HG02642 (cell line): ENCODE measurements at regions not wholly inside any gene's neighbourhood (a gene's known extent, or its start where the extent isn't known, plus 50 kb on each side); places are given as distances from the start of the nearest gene placed in this dataset.
"Not testable (repeated sequence)": the region's sequence is repeated elsewhere in the genome, so short reads cannot be mapped to it uniquely, and the experiment has no call there.

Source experiments
- ATAC-seq: cut with Tn5 transposase; IDR thresholded peaks from one replicate; pipeline ENCODE4 v1.9.1; 2021; ENCODE audit warnings: mild to moderate bottlenecking; ENCODE audit not compliant: unreplicated experiment, poor library complexity

GRCh38 chr16:65767125-65767524, 599.4 kb upstream of the CDH5 start:
- no peak for ATAC-seq

GRCh38 chr16:65763640-65764305, 602.7 kb upstream of the CDH5 start:
- no peak for ATAC-seq

GRCh38 chr16:65760874-65761273, 605.6 kb upstream of the CDH5 start:
- ATAC-seq = no peak

DNA sequence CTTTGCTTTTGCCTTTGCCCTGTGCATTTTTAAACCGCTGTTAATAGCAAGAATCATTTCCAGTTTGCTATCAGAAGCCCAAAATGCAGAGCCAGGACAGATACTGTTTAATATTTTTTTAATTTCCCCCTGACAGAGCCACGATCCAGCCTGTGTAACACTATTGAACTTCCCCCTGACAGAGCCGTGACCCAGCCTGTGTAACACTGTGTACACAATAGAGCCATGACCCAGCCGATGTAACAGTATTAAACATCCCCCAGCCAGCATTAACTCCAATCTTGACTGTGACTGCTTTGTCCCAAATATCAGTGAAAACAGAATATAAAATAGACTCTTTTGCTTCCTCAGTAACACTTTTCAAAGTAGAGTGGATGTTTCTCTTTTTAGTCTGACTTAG, 607.9 kb upstream of the CDH5 start:
- no peak for ATAC-seq

- no peak for ATAC-seq
These were observed 609.4 kb upstream of the CDH5 start for GRCh38 chr16:65757064-65757463.

DNA sequence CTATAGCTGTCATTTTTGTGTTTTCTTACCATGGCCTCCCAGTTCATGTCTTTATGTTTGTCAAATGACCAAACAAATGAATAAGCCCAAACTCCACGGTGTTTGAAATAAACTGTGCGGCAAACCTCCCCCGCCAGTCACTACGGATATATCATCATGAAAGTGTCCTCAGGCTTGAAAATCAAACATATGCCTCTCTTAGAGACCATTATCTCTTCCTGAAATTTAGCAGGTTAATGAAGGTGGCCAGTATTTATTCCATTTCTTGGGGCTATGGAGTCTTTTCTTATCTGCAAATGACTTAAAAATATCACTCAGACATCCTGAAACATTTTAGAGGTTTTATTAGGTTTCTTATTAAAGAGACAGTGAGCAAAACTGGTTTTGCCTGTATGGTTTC, 610.3 kb upstream of the CDH5 start:
- ATAC-seq = no peak

- ATAC-seq = no peak
These were observed 611.4 kb upstream of the CDH5 start for GRCh38 chr16:65754820-65755691.

DNA sequence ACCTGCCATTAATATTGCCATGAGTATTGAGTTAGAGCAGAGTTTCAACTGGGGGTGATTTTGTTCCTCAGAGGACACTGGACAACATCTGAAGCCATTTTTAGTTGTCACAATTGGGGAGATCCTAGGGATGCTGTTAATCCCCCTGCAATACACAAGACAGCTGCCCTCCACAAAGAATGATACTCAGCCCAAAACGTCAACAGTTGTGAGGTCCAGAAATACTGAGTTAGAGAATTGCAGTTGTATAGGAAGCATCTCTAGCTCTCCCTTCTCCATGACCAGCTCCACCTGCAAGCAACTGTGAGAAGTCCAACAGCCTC, 614.0 kb upstream of the CDH5 start:
- no peak for ATAC-seq

DNA sequence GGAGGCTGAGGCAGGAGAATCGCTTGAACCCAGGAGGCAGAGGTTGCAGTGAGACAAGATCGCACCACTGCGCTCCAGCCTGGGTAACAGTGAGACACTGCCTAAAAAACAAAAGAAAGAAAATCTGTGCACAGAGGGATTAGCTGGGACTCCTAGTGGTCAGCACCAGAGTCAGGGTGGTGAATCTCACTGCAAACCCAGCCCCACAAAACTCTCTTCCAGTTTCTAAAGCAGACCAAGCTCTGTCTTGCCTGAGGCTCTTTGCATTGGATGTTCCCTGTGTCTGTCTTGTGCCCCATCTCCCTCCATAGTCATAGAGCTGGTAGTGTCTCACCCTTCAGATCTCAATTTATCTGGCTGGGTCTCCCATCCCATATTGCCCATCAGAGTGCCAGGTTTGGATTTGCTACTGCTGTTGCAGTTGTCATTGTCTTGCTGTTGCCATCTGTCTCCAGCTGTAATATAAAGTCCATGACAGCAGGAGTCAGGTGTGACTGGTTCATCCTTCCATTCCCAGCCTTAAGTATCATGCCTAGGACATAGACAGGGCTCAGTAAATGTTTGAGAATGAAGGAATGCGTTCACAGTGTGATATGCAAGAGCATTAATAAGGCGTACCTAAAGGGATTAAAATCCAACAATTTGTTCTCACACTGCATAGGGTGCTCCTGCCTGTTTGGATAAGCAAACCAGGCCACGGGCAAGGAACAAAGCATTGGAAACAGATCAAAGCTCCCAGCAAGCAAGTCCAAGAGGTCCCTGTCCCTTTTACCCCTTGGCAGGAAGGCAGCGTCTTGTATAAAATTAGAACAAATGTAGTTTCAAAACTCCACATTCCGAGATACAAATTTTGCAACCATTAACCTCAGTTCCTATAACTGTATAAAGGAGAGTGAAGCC, 614.6 kb upstream of the CDH5 start:
- no peak for ATAC-seq

- no peak for ATAC-seq
These were observed 617.0 kb upstream of the CDH5 start for GRCh38 chr16:65749506-65749905.

GRCh38 chr16:65746941-65747340, 619.5 kb upstream of the CDH5 start:
- ATAC-seq = no peak

- ATAC-seq = no peak
These were observed 621.2 kb upstream of the CDH5 start for GRCh38 chr16:65745201-65745708.

- ATAC-seq = no peak
These were observed 622.1 kb upstream of the CDH5 start for GRCh38 chr16:65744401-65744800.

- no peak for ATAC-seq
These were observed 621.7 kb upstream of the CDH11 start for GRCh38 chr16:65743558-65743957.

DNA sequence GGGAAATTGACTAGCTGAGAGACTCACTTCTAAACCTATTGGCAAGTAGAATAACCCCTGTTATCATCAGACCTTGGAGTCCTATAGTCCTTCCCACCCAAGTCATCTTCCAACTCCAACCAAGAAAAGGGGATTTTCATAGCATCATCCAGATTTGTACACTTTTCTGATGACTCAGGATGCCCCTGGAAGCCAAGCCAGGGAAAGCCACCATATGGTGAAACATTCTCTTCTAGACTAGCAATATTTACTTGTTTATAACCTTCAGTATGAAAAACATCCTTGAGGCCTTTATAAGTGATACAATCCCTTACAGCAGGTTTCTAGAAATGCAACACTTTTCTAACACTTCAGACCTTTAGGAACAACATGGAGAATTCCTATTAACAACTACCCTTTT, 618.8 kb upstream of the CDH11 start:
- no peak for ATAC-seq

GRCh38 chr16:65739518-65739917, 617.7 kb upstream of the CDH11 start:
- no peak for ATAC-seq

DNA sequence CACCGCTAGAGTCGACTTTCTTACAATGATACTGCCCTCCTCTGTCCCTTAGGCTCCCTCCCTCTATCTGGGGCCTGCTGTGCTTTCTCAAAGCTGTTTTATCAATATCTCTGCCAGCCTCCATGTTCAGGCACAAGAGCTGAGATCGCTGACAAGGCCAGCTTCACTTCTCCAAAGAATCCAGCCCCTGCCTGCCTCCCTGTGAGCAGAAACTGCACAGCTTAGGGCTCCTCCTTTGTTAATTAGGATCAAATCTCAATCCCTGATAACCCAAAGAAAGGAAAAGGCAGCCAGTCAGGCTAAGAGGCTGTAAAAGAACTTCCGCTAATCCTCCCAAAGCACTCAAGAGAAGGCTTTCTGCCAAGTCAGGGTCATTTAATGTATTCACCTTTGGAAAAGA, 616.0 kb upstream of the CDH11 start:
- ATAC-seq = no peak

DNA sequence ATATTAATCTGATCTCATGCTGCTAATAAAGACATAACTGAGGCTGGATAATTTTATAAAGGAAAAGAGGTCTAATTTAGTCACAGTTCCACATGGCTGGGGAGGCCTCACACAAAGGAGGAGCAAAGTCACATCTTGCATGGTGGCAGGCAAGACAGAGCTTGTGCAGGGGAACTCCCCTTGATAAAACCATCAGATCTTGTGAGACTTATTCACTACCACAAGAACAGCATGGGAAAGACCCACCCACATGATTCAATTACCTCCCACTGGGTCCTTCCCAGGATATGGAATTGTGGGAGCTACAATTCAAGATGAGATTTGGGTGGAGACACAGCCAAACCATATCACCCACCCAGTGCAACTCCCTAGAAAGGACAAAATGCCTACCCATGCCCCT, 613.8 kb upstream of the CDH11 start:
- not testable (repeated sequence) for ATAC-seq

DNA sequence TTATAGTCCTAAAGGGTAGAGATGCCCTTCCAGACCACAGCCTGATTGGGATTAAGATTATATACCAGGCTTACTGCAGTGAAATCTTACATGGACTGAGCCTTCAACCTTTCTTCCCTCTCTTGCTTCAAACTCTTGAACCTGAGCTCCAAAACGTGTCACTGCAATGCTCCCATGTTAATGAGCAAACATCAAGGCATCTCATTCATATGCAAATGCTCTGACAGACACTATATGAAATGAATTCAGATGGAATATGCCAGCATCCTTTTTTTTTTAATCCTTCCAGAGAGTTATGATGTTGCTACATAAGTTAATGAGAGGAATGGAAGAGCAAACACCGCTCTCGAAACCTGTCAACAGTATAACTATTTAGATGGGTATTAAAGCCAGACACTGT, 611.9 kb upstream of the CDH11 start:
- ATAC-seq = no peak

GRCh38 chr16:65731833-65732232, 610.0 kb upstream of the CDH11 start:
- no peak for ATAC-seq

DNA sequence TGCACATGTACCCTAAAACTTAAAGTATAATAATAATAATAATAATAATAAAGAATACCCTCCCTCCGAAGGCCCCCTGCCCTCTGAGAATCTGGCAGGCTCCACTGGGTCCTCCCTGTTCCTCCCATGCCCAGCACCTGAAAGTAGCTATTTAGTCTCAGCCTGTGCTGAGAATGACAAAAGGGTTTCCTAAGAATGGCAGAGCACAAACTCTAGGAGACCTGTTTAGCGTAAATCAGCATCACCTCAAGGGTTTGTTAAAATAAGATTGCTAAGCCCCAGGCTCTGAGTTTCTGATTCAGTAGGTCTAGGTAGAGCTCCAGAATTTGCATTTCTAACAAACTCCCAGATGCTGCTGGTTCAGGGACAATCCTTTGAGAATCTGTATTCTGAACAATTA, 606.8 kb upstream of the CDH11 start:
- no peak for ATAC-seq
